ENCODE measurements at regions not wholly inside any gene's neighbourhood (a gene's known extent, or its start where the extent isn't known, plus 50 kb on each side); places are given as distances from the start of the nearest gene placed in this dataset.

- no peak for DNase-seq
Measured at GRCh38 chr7:13047061-13047460, 359.6 kb downstream of the ARL4A start.

GRCh38 chr7:13049946-13050345, 362.5 kb downstream of the ARL4A start:
- no peak for DNase-seq

GRCh38 chr7:13050703-13051102, 363.3 kb downstream of the ARL4A start:
- DNase-seq = no peak

- peak; percentile 10 to 28 (median 20) for DNase-seq
Measured at GRCh38 chr7:13055732-13056368, 368.4 kb downstream of the ARL4A start.

GRCh38 chr7:13057462-13058200, 370.2 kb downstream of the ARL4A start:
- peak; percentile 7 to 45 (median 33) for DNase-seq

GRCh38 chr7:13060173-13060572, 372.7 kb downstream of the ARL4A start:
- no peak for DNase-seq

- DNase-seq = no peak
Measured at GRCh38 chr7:13061115-13061514, 373.7 kb downstream of the ARL4A start.

- no peak for DNase-seq
Measured at GRCh38 chr7:13062631-13063030, 375.2 kb downstream of the ARL4A start.

GRCh38 chr7:13067036-13067435, 379.6 kb downstream of the ARL4A start:
- DNase-seq = no peak

- no peak for DNase-seq
Measured at GRCh38 chr7:13068032-13068431, 380.6 kb downstream of the ARL4A start.

- no peak for DNase-seq
Measured at GRCh38 chr7:13069841-13070240, 382.4 kb downstream of the ARL4A start.

- no peak for DNase-seq
Measured at GRCh38 chr7:13072014-13072413, 384.6 kb downstream of the ARL4A start.

GRCh38 chr7:13077466-13077865, 390.0 kb downstream of the ARL4A start:
- no peak for DNase-seq

- DNase-seq = no peak
Measured at GRCh38 chr7:13078105-13078504, 390.7 kb downstream of the ARL4A start.

GRCh38 chr7:13090959-13091358, 403.5 kb downstream of the ARL4A start:
- DNase-seq = no peak

GRCh38 chr7:13091974-13092707, 404.7 kb downstream of the ARL4A start:
- no peak for DNase-seq

- DNase-seq = no peak
Measured at GRCh38 chr7:13092708-13093005, 405.2 kb downstream of the ARL4A start.

- DNase-seq = no peak
Measured at GRCh38 chr7:13093160-13093559, 405.7 kb downstream of the ARL4A start.

GRCh38 chr7:13097499-13097898, 410.1 kb downstream of the ARL4A start:
- DNase-seq = no peak

- no peak for DNase-seq
Measured at GRCh38 chr7:13098161-13098560, 410.7 kb downstream of the ARL4A start.

- no peak for DNase-seq
Measured at GRCh38 chr7:13099154-13099795, 411.8 kb downstream of the ARL4A start.

GRCh38 chr7:13104128-13104527, 416.7 kb downstream of the ARL4A start:
- peak; percentile 7 to 53 (median 52) for DNase-seq

- no peak for DNase-seq
Measured at GRCh38 chr7:13105209-13105608, 417.8 kb downstream of the ARL4A start.

- DNase-seq = no peak
Measured at GRCh38 chr7:13106513-13106912, 419.1 kb downstream of the ARL4A start.

Data from suppressor macrophage treated with lipopolysaccharide for 1 hour (primary cell).